ENCODE measurements at regions not wholly inside any gene's neighbourhood (a gene's known extent, or its start where the extent isn't known, plus 50 kb on each side); places are given as distances from the start of the nearest gene placed in this dataset.

DNA sequence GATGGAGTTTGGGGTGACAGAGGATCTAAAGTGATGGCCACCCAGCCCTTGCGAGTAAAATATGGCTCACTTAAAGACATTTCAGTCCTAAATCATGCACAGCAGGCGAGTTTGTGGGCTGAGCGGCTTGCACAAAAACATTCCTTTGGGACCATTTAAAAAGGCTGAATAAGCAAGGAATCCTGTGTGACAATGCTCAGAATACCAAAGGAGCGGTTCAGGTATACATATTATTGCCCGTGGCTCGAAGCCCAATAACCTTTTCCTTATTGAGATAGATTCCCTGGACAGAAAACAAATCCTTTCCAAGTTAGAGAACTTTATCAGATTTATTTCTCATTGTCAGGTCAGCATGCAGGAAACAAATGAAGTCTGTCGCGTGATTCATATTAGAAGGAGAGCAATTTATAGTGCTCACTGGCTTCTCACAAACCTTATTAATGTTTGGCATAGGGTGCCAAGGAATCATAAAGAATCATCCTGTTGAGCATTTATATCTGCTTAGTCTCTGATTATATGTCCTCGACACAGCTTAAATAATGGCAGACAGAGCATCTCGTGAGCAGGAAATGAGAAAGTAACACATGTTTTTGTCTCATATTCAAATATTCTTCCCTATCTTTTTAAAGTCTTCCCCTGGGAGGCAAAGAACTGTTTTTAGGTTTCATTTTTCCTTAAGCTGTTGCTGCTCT is 121.3 kb downstream of the TRMT11 start:
- intact Hi-C loops (cut with DNase I): no loop called here

DNA sequence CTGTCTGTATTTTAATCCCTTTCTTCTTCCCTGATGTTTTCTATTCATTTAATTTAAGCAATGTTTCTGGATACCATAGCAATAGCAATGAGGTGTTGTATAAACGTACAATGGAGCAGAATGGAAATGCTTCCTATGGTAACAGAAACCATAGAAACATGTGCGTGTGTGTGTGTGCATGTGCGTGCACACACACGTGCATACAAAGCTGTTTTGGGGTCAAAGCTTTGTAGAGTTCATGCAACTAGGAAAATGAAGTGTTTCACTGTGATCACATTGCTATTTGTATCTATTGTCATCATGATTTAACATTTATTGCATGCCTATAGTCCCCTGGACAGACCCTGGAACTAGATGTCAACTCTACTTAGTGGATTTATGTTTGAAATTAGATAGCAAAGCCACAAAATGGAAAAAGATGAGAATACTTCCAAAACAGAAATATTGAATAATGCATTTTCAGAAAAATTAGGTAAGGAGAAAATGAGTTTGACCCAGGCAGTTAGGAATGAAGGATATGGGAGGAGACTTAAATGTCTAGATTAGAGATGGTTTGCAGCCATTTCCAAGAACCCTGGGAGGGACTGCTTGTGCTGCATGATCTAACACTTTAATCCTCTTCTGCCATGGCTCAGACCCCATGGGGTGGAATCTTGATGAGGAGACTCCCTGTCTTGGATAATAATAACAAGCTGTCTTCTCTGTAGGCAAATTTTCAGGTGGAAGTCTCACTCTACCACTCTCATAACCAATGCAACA is 124.4 kb downstream of the TRMT11 start:
- H3K9me3 ChIP-seq: no peaks in the 10 kb centered on the region
- H3K4me3 ChIP-seq: no peak overlapping the region
- no peak for ATAC-seq
- intact Hi-C loops (cut with DNase I): no loop called here
- H3K27me3 ChIP-seq: no peaks in the 10 kb centered on the region
- no peaks in the 10 kb centered on the region for H3K4me1 ChIP-seq
- no peaks in the 10 kb centered on the region for H3K36me3 ChIP-seq
- H3K27ac ChIP-seq: no peak overlapping the region
- TF ChIP-seq, protein P1, sequence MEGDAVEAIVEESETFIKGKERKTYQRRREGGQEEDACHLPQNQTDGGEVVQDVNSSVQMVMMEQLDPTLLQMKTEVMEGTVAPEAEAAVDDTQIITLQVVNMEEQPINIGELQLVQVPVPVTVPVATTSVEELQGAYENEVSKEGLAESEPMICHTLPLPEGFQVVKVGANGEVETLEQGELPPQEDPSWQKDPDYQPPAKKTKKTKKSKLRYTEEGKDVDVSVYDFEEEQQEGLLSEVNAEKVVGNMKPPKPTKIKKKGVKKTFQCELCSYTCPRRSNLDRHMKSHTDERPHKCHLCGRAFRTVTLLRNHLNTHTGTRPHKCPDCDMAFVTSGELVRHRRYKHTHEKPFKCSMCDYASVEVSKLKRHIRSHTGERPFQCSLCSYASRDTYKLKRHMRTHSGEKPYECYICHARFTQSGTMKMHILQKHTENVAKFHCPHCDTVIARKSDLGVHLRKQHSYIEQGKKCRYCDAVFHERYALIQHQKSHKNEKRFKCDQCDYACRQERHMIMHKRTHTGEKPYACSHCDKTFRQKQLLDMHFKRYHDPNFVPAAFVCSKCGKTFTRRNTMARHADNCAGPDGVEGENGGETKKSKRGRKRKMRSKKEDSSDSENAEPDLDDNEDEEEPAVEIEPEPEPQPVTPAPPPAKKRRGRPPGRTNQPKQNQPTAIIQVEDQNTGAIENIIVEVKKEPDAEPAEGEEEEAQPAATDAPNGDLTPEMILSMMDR (IDR thresholded peaks at IDR 0.05): no peak
- no peak for DNase-seq

More for the DNA sequence above, 121.3 kb downstream of the TRMT11 start:
- Histone ChIP-seq H3K9me3 (no peaks in the 10 kb centered on the region), H3K27me3 (no peaks in the 10 kb centered on the region), H3K36me3 (no peaks in the 10 kb centered on the region), H3K4me1 (no peaks in the 10 kb centered on the region), H3K4me3 (no peak overlapping the region), H3K27ac (no peak overlapping the region)
- no peak for DNase-seq
- no peak for ATAC-seq
- TF ChIP-seq, protein P1 (IDR thresholded peaks at IDR 0.05): no peak

DNA sequence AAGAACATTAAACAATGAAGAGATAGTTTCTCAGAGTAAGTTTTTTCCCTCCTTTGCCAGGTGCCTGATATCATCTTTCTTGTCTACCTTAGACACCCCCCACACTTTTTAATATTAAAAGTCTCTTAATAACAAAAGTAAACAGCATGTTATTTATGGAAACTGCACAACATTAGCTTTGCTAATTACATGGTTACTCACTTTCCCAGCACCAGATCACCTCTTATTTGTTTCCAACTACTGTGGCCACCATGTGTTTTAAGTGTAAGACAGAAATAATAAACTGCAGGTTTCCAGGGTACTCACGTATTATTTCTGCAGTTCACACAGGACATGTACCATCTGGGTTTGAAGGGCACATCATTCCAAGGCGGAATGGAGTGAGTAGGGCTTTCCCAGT is 125.0 kb downstream of the TRMT11 start:
- Histone ChIP-seq H3K27ac (no peak overlapping the region), H3K4me1 (no peaks in the 10 kb centered on the region), H3K27me3 (no peaks in the 10 kb centered on the region), H3K4me3 (no peak overlapping the region), H3K9me3 (no peaks in the 10 kb centered on the region), H3K36me3 (no peaks in the 10 kb centered on the region)
- ATAC-seq: no peak
- TF ChIP-seq, protein P1 (IDR thresholded peaks at IDR 0.05): no peak
- DNase-seq: no peak
- intact Hi-C loops (cut with DNase I): no loop called here

GRCh38 chr6:126112171-126112632 is 125.9 kb downstream of the TRMT11 start:
- Histone ChIP-seq H3K4me1 (no peaks in the 10 kb centered on the region), H3K9me3 (no peaks in the 10 kb centered on the region), H3K27me3 (no peaks in the 10 kb centered on the region), H3K36me3 (no peaks in the 10 kb centered on the region), H3K27ac (no peak overlapping the region), H3K4me3 (no peak overlapping the region)
- intact Hi-C loops (cut with DNase I): no loop called here
- no peak for ATAC-seq
- DNase-seq: no peak
- TF ChIP-seq, protein P1 (IDR thresholded peaks at IDR 0.05): no peak

DNA sequence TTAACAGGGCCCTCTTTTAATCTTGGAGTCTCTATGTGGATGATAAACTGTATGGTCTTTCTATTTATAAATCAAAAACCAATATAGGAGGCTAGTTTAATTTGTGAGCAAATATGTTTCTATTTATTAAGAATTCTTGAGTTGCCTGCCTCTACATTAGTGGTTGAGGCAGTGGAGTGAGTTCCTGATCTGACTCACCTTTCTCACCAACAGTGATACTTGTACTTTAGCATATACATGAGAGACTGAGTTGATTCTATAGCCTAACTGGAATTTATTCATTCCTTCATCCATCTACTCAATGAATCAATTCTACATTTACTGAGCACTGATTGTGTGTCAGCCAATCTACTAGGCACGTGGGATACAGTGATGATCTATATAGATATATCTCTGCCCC is 126.9 kb downstream of the TRMT11 start:
- no peaks in the 10 kb centered on the region for H3K27me3 ChIP-seq
- no peaks in the 10 kb centered on the region for H3K36me3 ChIP-seq
- DNase-seq (no peak), ATAC-seq (no peak)
- intact Hi-C loops (cut with DNase I): no loop called here
- TF ChIP-seq, protein P1 (IDR thresholded peaks at IDR 0.05): no peak
- no peak overlapping the region for H3K27ac ChIP-seq
- no peak overlapping the region for H3K4me3 ChIP-seq
- H3K9me3 ChIP-seq: no peaks in the 10 kb centered on the region
- H3K4me1 ChIP-seq: no peaks in the 10 kb centered on the region
